ENCODE measurements at regions not wholly inside any gene's neighbourhood (a gene's known extent, or its start where the extent isn't known, plus 50 kb on each side); places are given as distances from the start of the nearest gene placed in this dataset.

- H3K36me3 ChIP-seq (replicated peaks in 1 of 2; ENCODE audit: insufficient read depth in 1 of 2, low read depth in 2 of 2) = no peaks in the 10 kb centered on the region
- no peaks in the 10 kb centered on the region for H3K4me1 ChIP-seq
- intact Hi-C loops (cut with DNase I) = no loop called here
- no peaks in the 10 kb centered on the region for H3K9me3 ChIP-seq
- WGBS, 2 donors = 84 to 87% methylated on average over 2 of the region's 2 CpGs
- ATAC-seq (no peak), DNase-seq (no peak)
- H3K4me3 ChIP-seq = no peak overlapping the region
- TF ChIP-seq CTCF (IDR thresholded peaks at IDR 0.05) (no peak), POLR2A (IDR thresholded peaks at IDR 0.05) (no peak)
- H3K27me3 ChIP-seq = no peaks in the 10 kb centered on the region
- no peak overlapping the region for H3K27ac ChIP-seq
Measured at GRCh38 chr1:88126467-88126866, 557.6 kb upstream of the PKN2 start.

GRCh38 chr1:88133991-88134390 lies 550.1 kb upstream of the PKN2 start:
- Histone ChIP-seq H3K4me1 (no peaks in the 10 kb centered on the region), H3K9me3 (no peaks in the 10 kb centered on the region), H3K27ac (no peak overlapping the region), H3K4me3 (no peak overlapping the region), H3K27me3 (no peaks in the 10 kb centered on the region), H3K36me3 (replicated peaks in 1 of 2; ENCODE audit: insufficient read depth in 1 of 2, low read depth in 2 of 2) (no peaks in the 10 kb centered on the region)
- no peak for DNase-seq
- no peak for ATAC-seq
- intact Hi-C loops (cut with DNase I) = no loop called here
- 76 to 86% methylated on average over 1 of the region's 1 CpG for WGBS, 2 donors
- TF ChIP-seq CTCF (IDR thresholded peaks at IDR 0.05) (no peak), POLR2A (IDR thresholded peaks at IDR 0.05) (no peak)

GRCh38 chr1:88134983-88135921 lies 548.8 kb upstream of the PKN2 start:
- no peaks in the 10 kb centered on the region for H3K36me3 ChIP-seq (replicated peaks in 1 of 2; ENCODE audit: insufficient read depth in 1 of 2, low read depth in 2 of 2)
- intact Hi-C loops (cut with DNase I) = no loop called here
- no peaks in the 10 kb centered on the region for H3K9me3 ChIP-seq
- H3K4me1 ChIP-seq = no peaks in the 10 kb centered on the region
- no peaks in the 10 kb centered on the region for H3K27me3 ChIP-seq
- no peak overlapping the region for H3K4me3 ChIP-seq
- DNase-seq = no peak
- TF ChIP-seq POLR2A (IDR thresholded peaks at IDR 0.05) (no peak), CTCF (IDR thresholded peaks at IDR 0.05) (no peak)
- no peak overlapping the region for H3K27ac ChIP-seq
- WGBS, 2 donors = 84 to 85% methylated on average over 7 of the region's 7 CpGs
- ATAC-seq = no peak

- ATAC-seq (no peak), DNase-seq (no peak)
- no peak for TF ChIP-seq CTCF (IDR thresholded peaks at IDR 0.05)
- Histone ChIP-seq H3K9me3 (no peaks in the 10 kb centered on the region), H3K4me3 (no peak overlapping the region), H3K36me3 (replicated peaks in 1 of 2; ENCODE audit: insufficient read depth in 1 of 2, low read depth in 2 of 2) (no peaks in the 10 kb centered on the region), H3K27me3 (no peaks in the 10 kb centered on the region), H3K4me1 (no peaks in the 10 kb centered on the region), H3K27ac (no peak overlapping the region)
- WGBS, 2 donors = 70 to 73% methylated on average over 4 of the region's 4 CpGs
- intact Hi-C loops (cut with DNase I) = no loop called here
Measured at GRCh38 chr1:88139633-88140032, 544.4 kb upstream of the PKN2 start.

GRCh38 chr1:88140325-88140724 lies 543.7 kb upstream of the PKN2 start:
- intact Hi-C loops (cut with DNase I) = no loop called here
- H3K27ac ChIP-seq = no peak overlapping the region
- no peak overlapping the region for H3K4me3 ChIP-seq
- TF ChIP-seq CTCF (IDR thresholded peaks at IDR 0.05) (no peak), POLR2A (IDR thresholded peaks at IDR 0.05) (no peak)
- DNase-seq (no peak), ATAC-seq (no peak)
- no peaks in the 10 kb centered on the region for H3K27me3 ChIP-seq
- H3K36me3 ChIP-seq (replicated peaks in 1 of 2; ENCODE audit: insufficient read depth in 1 of 2, low read depth in 2 of 2) = no peaks in the 10 kb centered on the region
- no peaks in the 10 kb centered on the region for H3K4me1 ChIP-seq
- H3K9me3 ChIP-seq = no peaks in the 10 kb centered on the region
- 91 to 100% methylated on average over 1 of the region's 1 CpG for WGBS, 2 donors

All from body of pancreas (tissue), 4 donors.